ENCODE measurements at regions not wholly inside any gene's neighbourhood (a gene's known extent, or its start where the extent isn't known, plus 50 kb on each side); places are given as distances from the start of the nearest gene placed in this dataset.

- no peak overlapping the region for H3K27ac Mint-ChIP-seq
- no peak overlapping the region for H3K4me3 Mint-ChIP-seq
- no peaks in the 10 kb centered on the region for H3K36me3 Mint-ChIP-seq (ENCODE audit: low read depth)
- peaks cover 31% of the 10 kb centered on the region for H3K27me3 Mint-ChIP-seq (ENCODE audit: low read depth, poor library complexity)
- H3K9me3 Mint-ChIP-seq: no peaks in the 10 kb centered on the region
- H3K4me1 Mint-ChIP-seq: no peaks in the 10 kb centered on the region
- no peak for DNase-seq
- TF ChIP-seq, protein P1, sequence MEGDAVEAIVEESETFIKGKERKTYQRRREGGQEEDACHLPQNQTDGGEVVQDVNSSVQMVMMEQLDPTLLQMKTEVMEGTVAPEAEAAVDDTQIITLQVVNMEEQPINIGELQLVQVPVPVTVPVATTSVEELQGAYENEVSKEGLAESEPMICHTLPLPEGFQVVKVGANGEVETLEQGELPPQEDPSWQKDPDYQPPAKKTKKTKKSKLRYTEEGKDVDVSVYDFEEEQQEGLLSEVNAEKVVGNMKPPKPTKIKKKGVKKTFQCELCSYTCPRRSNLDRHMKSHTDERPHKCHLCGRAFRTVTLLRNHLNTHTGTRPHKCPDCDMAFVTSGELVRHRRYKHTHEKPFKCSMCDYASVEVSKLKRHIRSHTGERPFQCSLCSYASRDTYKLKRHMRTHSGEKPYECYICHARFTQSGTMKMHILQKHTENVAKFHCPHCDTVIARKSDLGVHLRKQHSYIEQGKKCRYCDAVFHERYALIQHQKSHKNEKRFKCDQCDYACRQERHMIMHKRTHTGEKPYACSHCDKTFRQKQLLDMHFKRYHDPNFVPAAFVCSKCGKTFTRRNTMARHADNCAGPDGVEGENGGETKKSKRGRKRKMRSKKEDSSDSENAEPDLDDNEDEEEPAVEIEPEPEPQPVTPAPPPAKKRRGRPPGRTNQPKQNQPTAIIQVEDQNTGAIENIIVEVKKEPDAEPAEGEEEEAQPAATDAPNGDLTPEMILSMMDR (IDR thresholded peaks at IDR 0.05): no peak
These were observed 169.4 kb downstream of the IRX2 start for GRCh38 chr5:2582106-2582505.

DNA sequence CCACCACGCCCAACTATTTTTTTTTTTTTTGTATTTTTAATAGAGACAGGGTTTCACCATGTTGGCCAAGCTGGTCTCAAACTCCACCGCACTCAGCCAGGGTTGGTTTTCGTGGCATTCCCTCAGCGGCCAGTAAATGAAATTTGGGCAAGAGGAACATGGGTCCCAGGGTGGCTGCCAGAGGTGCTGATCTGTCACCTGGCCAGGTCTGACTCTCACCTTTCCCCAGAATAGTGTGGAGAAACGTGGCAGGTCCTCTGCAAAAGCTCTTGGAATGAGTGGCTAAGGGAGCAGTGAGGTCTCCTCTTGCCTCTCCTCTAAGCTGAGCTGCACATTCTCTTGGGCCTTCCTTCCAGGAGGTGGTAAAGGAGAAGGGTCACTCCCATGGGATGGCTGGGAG lies 170.1 kb downstream of the IRX2 start:
- H3K27me3 Mint-ChIP-seq (ENCODE audit: low read depth, poor library complexity): peaks cover 33% of the 10 kb centered on the region
- no peaks in the 10 kb centered on the region for H3K4me1 Mint-ChIP-seq

GRCh38 chr5:2579126-2579525 lies 172.4 kb downstream of the IRX2 start:
- peaks cover 40% of the 10 kb centered on the region for H3K27me3 Mint-ChIP-seq (ENCODE audit: low read depth, poor library complexity)
- H3K4me1 Mint-ChIP-seq: no peaks in the 10 kb centered on the region
- H3K4me3 Mint-ChIP-seq: no peak overlapping the region
- no peak overlapping the region for H3K27ac Mint-ChIP-seq
- DNase-seq: no peak
- TF ChIP-seq, protein P1 (IDR thresholded peaks at IDR 0.05): no peak
- no peaks in the 10 kb centered on the region for H3K9me3 Mint-ChIP-seq
- H3K36me3 Mint-ChIP-seq (ENCODE audit: low read depth): no peaks in the 10 kb centered on the region

More for the DNA sequence above, 170.1 kb downstream of the IRX2 start:
- TF ChIP-seq, protein P1 (IDR thresholded peaks at IDR 0.05): no peak
- Mint-ChIP-seq H3K27ac (no peak overlapping the region), H3K4me3 (no peak overlapping the region), H3K36me3 (ENCODE audit: low read depth) (no peaks in the 10 kb centered on the region), H3K9me3 (no peaks in the 10 kb centered on the region)
- DNase-seq: no peak

GRCh38 chr5:2577312-2578036 lies 174.0 kb downstream of the IRX2 start:
- no peak overlapping the region for H3K4me3 Mint-ChIP-seq
- H3K36me3 Mint-ChIP-seq (ENCODE audit: low read depth): no peaks in the 10 kb centered on the region
- no peak overlapping the region for H3K27ac Mint-ChIP-seq
- no peaks in the 10 kb centered on the region for H3K4me1 Mint-ChIP-seq
- no peaks in the 10 kb centered on the region for H3K9me3 Mint-ChIP-seq
- TF ChIP-seq, protein P1 (IDR thresholded peaks at IDR 0.05): no peak
- no peak for DNase-seq
- H3K27me3 Mint-ChIP-seq (ENCODE audit: low read depth, poor library complexity): peaks cover 40% of the 10 kb centered on the region

DNA sequence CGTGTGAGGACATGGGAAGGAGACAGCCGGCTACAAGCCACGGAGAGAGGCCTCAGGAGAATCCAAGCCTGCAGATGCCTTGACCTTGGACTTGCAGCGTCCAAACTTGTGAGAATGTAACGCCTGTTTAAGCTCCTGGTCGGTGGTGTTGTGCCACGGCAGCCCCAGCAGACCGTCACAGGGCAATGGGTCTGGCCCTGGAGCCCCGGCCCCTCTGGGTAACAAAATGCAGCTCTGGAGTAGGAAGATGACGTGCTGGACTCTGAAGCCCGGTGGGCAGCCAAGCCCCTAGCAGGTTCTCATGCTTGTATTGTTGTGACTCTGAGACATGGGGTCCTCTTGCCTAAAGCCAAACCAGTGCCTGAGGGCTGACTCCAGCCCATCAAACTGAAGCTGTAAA lies 174.7 kb downstream of the IRX2 start:
- H3K9me3 Mint-ChIP-seq: no peaks in the 10 kb centered on the region
- H3K27me3 Mint-ChIP-seq (ENCODE audit: low read depth, poor library complexity): peaks cover 45% of the 10 kb centered on the region
- no peak for DNase-seq
- no peaks in the 10 kb centered on the region for H3K4me1 Mint-ChIP-seq
- H3K36me3 Mint-ChIP-seq (ENCODE audit: low read depth): no peaks in the 10 kb centered on the region
- no peak overlapping the region for H3K4me3 Mint-ChIP-seq
- TF ChIP-seq, protein P1 (IDR thresholded peaks at IDR 0.05): no peak
- H3K27ac Mint-ChIP-seq: no peak overlapping the region

- DNase-seq: no peak
- no peak overlapping the region for H3K4me3 Mint-ChIP-seq
- H3K36me3 Mint-ChIP-seq (ENCODE audit: low read depth): no peaks in the 10 kb centered on the region
- no peaks in the 10 kb centered on the region for H3K4me1 Mint-ChIP-seq
- H3K27ac Mint-ChIP-seq: no peak overlapping the region
- peaks cover 50% of the 10 kb centered on the region for H3K27me3 Mint-ChIP-seq (ENCODE audit: low read depth, poor library complexity)
- TF ChIP-seq, protein P1 (IDR thresholded peaks at IDR 0.05): no peak
- H3K9me3 Mint-ChIP-seq: no peaks in the 10 kb centered on the region
These were observed 175.6 kb downstream of the IRX2 start for GRCh38 chr5:2575871-2576270.
